GM13977 (cell line): ENCODE measurements at regions not wholly inside any gene's neighbourhood (a gene's known extent, or its start where the extent isn't known, plus 50 kb on each side); places are given as distances from the start of the nearest gene placed in this dataset.

Experiments
- DNase-seq: peaks from one replicate; pipeline ENCODE4 v3.0.0; 2012; ENCODE audit warnings: low spot score
- CTCF ChIP-seq: IDR thresholded peaks from 2 replicates; pipeline ENCODE4 v1.5.1; 2012; ENCODE audit warnings: mild to moderate bottlenecking, control low read depth; ENCODE audit not compliant: insufficient read depth; ENCODE audit errors: extremely low read depth, missing control alignments
- in situ Hi-C: fragments of 300-500 bp; cut with MboI; formaldehyde crosslinking; loops from one replicate; pipeline ENCODE4 v1.12.0; 2022; ENCODE audit warnings: low sequenced_read_pairs, low pct_unique_long_range_greater_than_20kb, mixed read lengths, inconsistent platforms; ENCODE audit not compliant: unreplicated experiment

GRCh38 chr13:112204346-112205327 is 137.7 kb downstream of the SOX1 start:
- no peak for DNase-seq
- in situ Hi-C loops = no loop called here
- TF ChIP-seq CTCF = no peak

GRCh38 chr13:112205990-112206389 is 139.0 kb downstream of the SOX1 start:
- DNase-seq = no peak
- in situ Hi-C loops = no loop called here

GRCh38 chr13:112207129-112207528 is 140.2 kb downstream of the SOX1 start:
- in situ Hi-C loops = no loop called here
- DNase-seq = no peak
- no peak for TF ChIP-seq CTCF

More at GRCh38 chr13:112205990-112206389, 139.0 kb downstream of the SOX1 start:
- no peak for TF ChIP-seq CTCF

- in situ Hi-C loops = no loop called here
- TF ChIP-seq CTCF = no peak
Measured at GRCh38 chr13:112208656-112209055, 141.7 kb downstream of the SOX1 start.

GRCh38 chr13:112209266-112209665 is 142.3 kb downstream of the SOX1 start:
- TF ChIP-seq CTCF = no peak
- in situ Hi-C loops = no loop called here
- no peak for DNase-seq

More at GRCh38 chr13:112208656-112209055, 141.7 kb downstream of the SOX1 start:
- no peak for DNase-seq

- in situ Hi-C loops = no loop called here
- TF ChIP-seq CTCF = no peak
- no peak for DNase-seq
Measured at GRCh38 chr13:112209711-112210110, 142.8 kb downstream of the SOX1 start.
